ENCODE measurements at regions not wholly inside any gene's neighbourhood (a gene's known extent, or its start where the extent isn't known, plus 50 kb on each side); places are given as distances from the start of the nearest gene placed in this dataset.

DNA sequence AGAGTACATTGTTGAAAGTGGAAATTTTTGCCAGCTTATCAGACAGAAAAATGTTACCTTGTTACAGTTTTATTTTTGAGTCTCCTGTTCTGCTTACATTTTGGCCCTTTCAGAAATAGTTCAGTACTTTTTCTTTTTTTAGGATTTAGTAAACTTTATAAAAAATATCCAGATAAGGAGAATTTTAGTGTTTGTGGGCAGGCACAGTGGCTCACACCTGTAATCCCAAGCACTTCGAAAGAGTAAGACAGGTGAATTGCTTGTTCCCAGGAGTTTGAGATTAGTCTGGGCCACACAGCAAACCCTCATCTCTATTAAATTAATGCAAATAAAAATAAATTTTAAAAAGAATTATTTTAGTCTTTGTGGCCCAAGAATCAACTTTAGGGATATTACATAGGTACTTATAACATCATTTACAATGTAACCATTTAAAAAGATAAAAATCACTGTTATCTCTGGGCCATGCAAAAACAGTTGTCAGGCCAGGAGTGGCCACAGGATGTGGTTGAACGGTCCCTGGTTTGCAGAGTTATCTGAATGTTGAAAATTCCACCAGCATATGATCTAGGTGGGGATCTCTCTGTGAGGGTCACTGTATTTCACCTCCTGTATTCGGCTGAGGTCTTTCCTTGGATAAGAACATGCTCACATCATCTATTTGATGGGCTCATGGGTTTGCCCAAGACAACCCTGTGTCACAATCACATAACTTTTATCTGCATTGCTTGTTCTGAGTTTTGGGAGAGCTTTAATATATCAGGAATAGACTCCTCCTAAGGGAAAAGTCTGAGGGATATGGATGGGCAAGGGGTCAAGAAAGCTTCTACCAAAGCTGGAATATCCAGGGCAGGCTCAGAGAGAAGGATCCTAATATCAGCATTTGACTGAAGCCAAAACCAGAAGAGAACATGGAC is 91.5 kb downstream of the GGTLC2 start:
- TF ChIP-seq, protein P1, sequence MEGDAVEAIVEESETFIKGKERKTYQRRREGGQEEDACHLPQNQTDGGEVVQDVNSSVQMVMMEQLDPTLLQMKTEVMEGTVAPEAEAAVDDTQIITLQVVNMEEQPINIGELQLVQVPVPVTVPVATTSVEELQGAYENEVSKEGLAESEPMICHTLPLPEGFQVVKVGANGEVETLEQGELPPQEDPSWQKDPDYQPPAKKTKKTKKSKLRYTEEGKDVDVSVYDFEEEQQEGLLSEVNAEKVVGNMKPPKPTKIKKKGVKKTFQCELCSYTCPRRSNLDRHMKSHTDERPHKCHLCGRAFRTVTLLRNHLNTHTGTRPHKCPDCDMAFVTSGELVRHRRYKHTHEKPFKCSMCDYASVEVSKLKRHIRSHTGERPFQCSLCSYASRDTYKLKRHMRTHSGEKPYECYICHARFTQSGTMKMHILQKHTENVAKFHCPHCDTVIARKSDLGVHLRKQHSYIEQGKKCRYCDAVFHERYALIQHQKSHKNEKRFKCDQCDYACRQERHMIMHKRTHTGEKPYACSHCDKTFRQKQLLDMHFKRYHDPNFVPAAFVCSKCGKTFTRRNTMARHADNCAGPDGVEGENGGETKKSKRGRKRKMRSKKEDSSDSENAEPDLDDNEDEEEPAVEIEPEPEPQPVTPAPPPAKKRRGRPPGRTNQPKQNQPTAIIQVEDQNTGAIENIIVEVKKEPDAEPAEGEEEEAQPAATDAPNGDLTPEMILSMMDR (IDR thresholded peaks at IDR 0.05): no peak
- no peak for TF ChIP-seq EZH2 (IDR thresholded peaks at IDR 0.05; ENCODE audit: borderline replicate concordance, insufficient read depth, low read depth, low read length, poor library complexity, severe bottlenecking)
